H1 (cell line): ENCODE measurements at regions not wholly inside any gene's neighbourhood (a gene's known extent, or its start where the extent isn't known, plus 50 kb on each side); places are given as distances from the start of the nearest gene placed in this dataset.

Experiments used
- CTCF ChIA-PET: fragments of 300-600 bp; sonication (Branson Sonifier 250); formaldehyde crosslinking; loops from one replicate; lab custom pipeline; 2021; ENCODE audit not compliant: partially characterized antibody; lab: Charles Lee
- POLR2A ChIA-PET: fragments of 300-600 bp; sonication (Branson Sonifier 250); formaldehyde crosslinking; loops from one replicate; lab custom pipeline; 2021; ENCODE audit warnings: inconsistent platforms; ENCODE audit not compliant: partially characterized antibody; lab: Charles Lee
- DNase-seq, 2 experiments: peaks; one replicate each; pipeline versions ENCODE4 v3.0.0 to v3.0.0-alpha.2; 2010 to 2022; ENCODE audit warnings: low spot score in 2 of 2, low read depth in 1 of 2, mixed read lengths in 1 of 2
- FAIRE-seq: peaks from 2 replicates; lab custom pipeline; 2011; peaks lifted over from hg19 to GRCh38; lab: Jason Lieb, UNC
- H2AFZ ChIP-seq: 2 replicates; pipeline ENCODE4 v1.8.1; 2012; ENCODE audit warnings: low read length, inconsistent platforms
- H2AK5ac ChIP-seq: 2 replicates; pipeline ENCODE4 v1.6.1; 2013; ENCODE audit warnings: low read depth, low read length
- H2BK120ac ChIP-seq: replicated peaks from 2 replicates; pipeline ENCODE3; 2013; ENCODE audit warnings: low read depth, low read length, inconsistent platforms
- H2BK12ac ChIP-seq: 2 replicates; pipeline ENCODE4 v1.6.1; 2013; ENCODE audit warnings: low read depth, low read length
- H2BK15ac ChIP-seq: 2 replicates; pipeline ENCODE4 v1.6.1; 2013; ENCODE audit warnings: low read length
- H2BK20ac ChIP-seq: 2 replicates; pipeline ENCODE4 v1.6.1; 2013; ENCODE audit warnings: low read length
- H2BK5ac ChIP-seq: 2 replicates; pipeline ENCODE4 v1.6.1; 2013; ENCODE audit warnings: low read depth, low read length
- H3K14ac ChIP-seq: 2 replicates; pipeline ENCODE4 v1.6.1; 2013; ENCODE audit warnings: inconsistent platforms; ENCODE audit not compliant: insufficient read length
- H3K18ac ChIP-seq: 2 replicates; pipeline ENCODE4 v1.6.1; 2013; ENCODE audit warnings: low read length; ENCODE audit errors: extremely low read depth
- H3K23ac ChIP-seq: 2 replicates; pipeline ENCODE4 v1.6.1; 2013; ENCODE audit warnings: inconsistent platforms; ENCODE audit not compliant: insufficient read length
- H3K23me2 ChIP-seq: 2 replicates; pipeline ENCODE4 v1.6.1; 2013; ENCODE audit warnings: low read depth, low read length
- H3K27ac ChIP-seq: 2 replicates; pipeline ENCODE4 v1.6.1; 2011; ENCODE audit warnings: low read depth, low read length, inconsistent platforms
- H3K27me3 ChIP-seq, 4 experiments: replicated peaks in 1 of 4; 1 replicate in 1 of 4; 2 replicates in 3 of 4; pipeline versions ENCODE4 v1.6.1 to v1.8.1; 2011 to 2013; ENCODE audit warnings: low read length in 3 of 4, mild to moderate bottlenecking in 3 of 4, inconsistent platforms in 2 of 4, mixed read lengths in 2 of 4, moderate library complexity in 1 of 4; ENCODE audit not compliant: control insufficient read depth in 3 of 4, insufficient read depth in 3 of 4; ENCODE audit errors: extremely low read depth in 1 of 4
- H3K36me3 ChIP-seq, 4 experiments: 2 replicates each; pipeline versions ENCODE4 v1.6.1 to v1.8.1; 2011 to 2013; ENCODE audit warnings: mild to moderate bottlenecking in 4 of 4, low read length in 3 of 4, moderate library complexity in 2 of 4, control low read depth in 1 of 4, inconsistent platforms in 1 of 4; ENCODE audit not compliant: insufficient read depth in 4 of 4, control insufficient read depth in 2 of 4
- H3K4ac ChIP-seq: replicated peaks from 2 replicates; pipeline ENCODE3; 2013; ENCODE audit warnings: low read length, low read depth, mixed read lengths, inconsistent platforms; ENCODE audit not compliant: insufficient read length
- H3K4me1 ChIP-seq, 4 experiments: replicated peaks in 1 of 4; 1 replicate in 1 of 4; 2 replicates in 3 of 4; pipeline versions ENCODE4 v1.6.1 to v1.8.1; 2011 to 2013; ENCODE audit warnings: low read length in 3 of 4, inconsistent platforms in 2 of 4, mixed read lengths in 1 of 4; ENCODE audit not compliant: insufficient read depth in 4 of 4, control insufficient read depth in 3 of 4
- H3K4me2 ChIP-seq, 2 experiments: 2 replicates each; pipeline versions ENCODE4 v1.6.1 to v1.8.1; 2011 to 2013; ENCODE audit warnings: low read depth in 2 of 2, low read length in 2 of 2, control low read depth in 1 of 2, inconsistent platforms in 1 of 2, mild to moderate bottlenecking in 1 of 2; ENCODE audit not compliant: insufficient read depth in 1 of 2
- H3K4me3 ChIP-seq, 4 experiments: fragments of 200-600, 300-600 bp in 1 of 4; sonication (generic), shearing (Covaris generic), sonication (Bioruptor Twin) in 1 of 4; 2 replicates each; pipeline versions ENCODE4 v1.5.1 to v1.8.1; 2011 to 2016; ENCODE audit warnings: low read length in 4 of 4, low read depth in 3 of 4, control low read depth in 2 of 4, inconsistent platforms in 2 of 4, mild to moderate bottlenecking in 2 of 4, mixed read lengths in 1 of 4, moderate library complexity in 1 of 4; ENCODE audit not compliant: insufficient read depth in 2 of 4; ENCODE audit errors: extremely low read depth in 1 of 4
- H3K56ac ChIP-seq: replicated peaks from 2 replicates; pipeline ENCODE3; 2013; ENCODE audit warnings: low read depth, mild to moderate bottlenecking, mixed read lengths, low read length, inconsistent platforms; ENCODE audit not compliant: insufficient read length
- H3K79me1 ChIP-seq: 2 replicates; pipeline ENCODE4 v1.6.1; 2013; ENCODE audit warnings: low read depth, low read length, control low read depth
- H3K79me2 ChIP-seq, 2 experiments: 2 replicates each; pipeline versions ENCODE4 v1.6.1 to v1.8.1; 2012 to 2013; ENCODE audit warnings: low read length in 2 of 2, mild to moderate bottlenecking in 2 of 2, inconsistent platforms in 1 of 2; ENCODE audit not compliant: insufficient read depth in 2 of 2, control insufficient read depth in 1 of 2
- H3K9ac ChIP-seq, 4 experiments: replicated peaks in 1 of 4; 1 replicate in 1 of 4; 2 replicates in 3 of 4; pipeline versions ENCODE4 v1.6.1 to v1.8.1; 2011 to 2013; ENCODE audit warnings: low read depth in 3 of 4, low read length in 3 of 4, control low read depth in 2 of 4, mild to moderate bottlenecking in 2 of 4, moderate library complexity in 2 of 4, inconsistent platforms in 1 of 4; ENCODE audit errors: extremely low read depth in 1 of 4
- H3K9me3 ChIP-seq, 2 experiments: 2 replicates each; pipeline versions ENCODE4 v1.6.1 to v1.8.1; 2012 to 2013; ENCODE audit warnings: mild to moderate bottlenecking in 2 of 2, moderate library complexity in 2 of 2, control low read depth in 1 of 2, inconsistent platforms in 1 of 2, low read depth in 1 of 2, low read length in 1 of 2, mixed read lengths in 1 of 2; ENCODE audit not compliant: insufficient read depth in 2 of 2
- H4K20me1 ChIP-seq, 2 experiments: replicated peaks in 1 of 2; 2 replicates each; pipeline versions ENCODE3 to v1.8.1; 2011 to 2013; ENCODE audit warnings: inconsistent platforms in 2 of 2, low read length in 2 of 2, mild to moderate bottlenecking in 1 of 2; ENCODE audit not compliant: insufficient read depth in 2 of 2, control insufficient read depth in 1 of 2
- H4K5ac ChIP-seq: 2 replicates; pipeline ENCODE4 v1.6.1; 2013; ENCODE audit warnings: low read length, low read depth, mixed read lengths, inconsistent platforms; ENCODE audit not compliant: insufficient read length
- H4K8ac ChIP-seq: 2 replicates; pipeline ENCODE4 v1.8.0; 2013; ENCODE audit warnings: mild to moderate bottlenecking, moderate library complexity, low read length, inconsistent platforms; ENCODE audit not compliant: insufficient read depth; ENCODE audit errors: extremely low read depth
- H4K91ac ChIP-seq: replicated peaks from 2 replicates; pipeline ENCODE3; 2013; ENCODE audit warnings: low read length, mixed read lengths, inconsistent platforms; ENCODE audit not compliant: insufficient read length
- CHD1 ChIP-seq: IDR thresholded peaks from 2 replicates; pipeline ENCODE4 v1.6.1; 2012; ENCODE audit warnings: low read depth, low read length, improper control_type of control experiment
- KDM1A ChIP-seq: fragments of 200-600, 300-600 bp; sonication (generic); IDR thresholded peaks from 2 replicates; pipeline ENCODE4 v1.7.1; 2016; ENCODE audit warnings: mild to moderate bottlenecking, low read length, borderline replicate concordance
- SRF ChIP-seq: IDR thresholded peaks from 2 replicates; pipeline ENCODE4 v1.6.1; 2011; ENCODE audit warnings: mild to moderate bottlenecking, low read depth, low read length, moderate library complexity
- WGBS, 2 experiments: shearing (Covaris generic) in 1 of 2; methylation state at CpG; one replicate each; pipeline versions ENCODE4 v1.1.6 to v1.1.7; 2013 to 2015; ENCODE audit warnings: low lambda C conversion rate in 2 of 2, mixed read lengths in 2 of 2, inconsistent platforms in 1 of 2, low coverage in 1 of 2, missing lambda C conversion rate in 1 of 2; ENCODE audit not compliant: insufficient replicate concordance in 2 of 2, insufficient coverage in 1 of 2, insufficient read length in 1 of 2; ENCODE audit errors: extremely low coverage in 1 of 2, missing lambda C conversion rate in 1 of 2; 5-methylcytosine and 5-hydroxymethylcytosine counted together

DNA sequence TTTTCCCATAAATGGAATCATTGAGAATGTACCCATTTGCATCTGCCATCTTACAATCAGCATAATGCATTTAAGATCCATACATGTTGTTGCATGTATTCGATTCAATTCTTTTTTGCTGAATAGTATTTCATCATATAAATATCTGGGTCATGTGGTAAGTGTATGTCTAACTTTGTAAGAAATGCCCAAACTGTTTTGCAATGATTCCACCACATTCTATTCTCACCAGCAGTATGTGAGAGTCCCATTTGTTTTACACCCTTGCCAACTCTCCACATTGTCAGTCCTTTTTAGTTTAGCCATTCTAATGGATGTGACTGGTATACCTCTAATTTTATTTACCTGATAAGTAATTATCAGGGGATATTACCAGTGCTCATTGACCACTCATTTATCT is 115.8 kb upstream of the PBX1 start:
- Histone ChIP-seq H3K23me2 (no peaks in the 10 kb centered on the region), H2BK20ac (no peak overlapping the region), H2BK15ac (no peak overlapping the region), H4K8ac (no peak overlapping the region), H3K36me3 (no peaks in the 10 kb centered on the region), H3K27me3 (no peaks in the 10 kb centered on the region), H2BK5ac (no peak overlapping the region), H3K79me1 (no peaks in the 10 kb centered on the region), H3K14ac (no peak overlapping the region), H3K56ac (no peak overlapping the region), H4K91ac (no peak overlapping the region), H3K4ac (no peak overlapping the region), H3K23ac (no peak overlapping the region), H2BK12ac (no peak overlapping the region), H2AFZ (no peak overlapping the region), H3K4me1 (no peaks in the 10 kb centered on the region), H3K27ac (no peak overlapping the region), H2BK120ac (no peak overlapping the region), H2AK5ac (no peak overlapping the region), H4K20me1 (no peaks in the 10 kb centered on the region), H4K5ac (no peak overlapping the region), H3K4me3 (no peak overlapping the region), H3K18ac (no peak overlapping the region), H3K79me2 (no peaks in the 10 kb centered on the region), H3K4me2 (no peak overlapping the region), H3K9ac (no peak overlapping the region), H3K9me3 (no peaks in the 10 kb centered on the region)
- CTCF ChIA-PET, result interaction anchor here (1.1 kb wide), 1 partner anchor 344 kb away, joined by 4 read pairs; no protein-coding TSS in a partner anchor
- WGBS, 2 experiments, result 94% methylated on average over 1 of the region's 1 CpG; no CpG with 5 or more reads in 1 of the 2 experiments
- FAIRE-seq (no peak), DNase-seq (no peak)
- POLR2A ChIA-PET, result no interaction called here
- TF ChIP-seq CHD1, result no peak
- no peak for TF ChIP-seq KDM1A
- no peak for TF ChIP-seq SRF
